ENCODE measurements at regions not wholly inside any gene's neighbourhood (a gene's known extent, or its start where the extent isn't known, plus 50 kb on each side); places are given as distances from the start of the nearest gene placed in this dataset.

GRCh38 chr14:80127466-80127865, 83.8 kb downstream of the DIO2 start:
- peaks cover 2% of the 10 kb centered on the region; the same call in 1 of the 3 replicates for H3K36me3 Mint-ChIP-seq (ENCODE audit: low read depth)
- Histone ChIP-seq H3K9me2 (ENCODE audit: insufficient read depth) (peaks cover 2% of the 10 kb centered on the region; the same call in 1 of the 2 replicates), H4K20me1 (replicated peaks; ENCODE audit: insufficient read depth) (no peaks in the 10 kb centered on the region), H2AFZ (no peak overlapping the region), H3K79me2 (replicated peaks; ENCODE audit: insufficient read depth) (no peaks in the 10 kb centered on the region), H3K4me2 (no peak overlapping the region), H3K4me3 (no peak overlapping the region), H3K36me3 (ENCODE audit: insufficient read depth) (no peaks in the 10 kb centered on the region), H3K4me1 (ENCODE audit: insufficient read depth) (no peaks in the 10 kb centered on the region), H3K27me3 (ENCODE audit: insufficient read depth) (no peaks in the 10 kb centered on the region), H3F3A (replicated peaks; ENCODE audit: low read depth) (no peaks in the 10 kb centered on the region), H3K27ac (ENCODE audit: low read depth) (no peak overlapping the region)
- H3K27ac Mint-ChIP-seq, result no peak overlapping the region
- H3K4me3 Mint-ChIP-seq, result no peak overlapping the region
- peaks cover 8% of the 10 kb centered on the region for H3K9me3 Mint-ChIP-seq
- TF ChIP-seq ZNF462 (CRISPR knock-in tag; IDR thresholded peaks at IDR 0.05) (no peak), NANOG (IDR thresholded peaks at IDR 0.05; ENCODE audit: borderline replicate concordance) (no peak)
- H3K27me3 Mint-ChIP-seq (ENCODE audit: insufficient read depth, low read depth, poor library complexity), result no peaks in the 10 kb centered on the region
- no peaks in the 10 kb centered on the region for H3K4me1 Mint-ChIP-seq
- DNase-seq (ENCODE audit: low spot score) (no peak), ATAC-seq (no peak)

GRCh38 chr14:80124794-80125193, 86.5 kb downstream of the DIO2 start:
- Mint-ChIP-seq H3K4me1 (0 out of 3 replicates have a peak, but pooled peaks cover 3% of the 10 kb centered on the region), H3K9me3 (peaks cover 23% of the 10 kb centered on the region), H3K27ac (no peak overlapping the region), H3K36me3 (ENCODE audit: low read depth) (peaks cover 9% of the 10 kb centered on the region; the same call in 2 of the 3 replicates), H3K4me3 (no peak overlapping the region), H3K27me3 (ENCODE audit: insufficient read depth, low read depth, poor library complexity) (no peaks in the 10 kb centered on the region)
- no peak overlapping the region for H3K27ac ChIP-seq (ENCODE audit: low read depth)
- H2AFZ ChIP-seq, result no peak overlapping the region
- peaks cover 2% of the 10 kb centered on the region; the same call in 1 of the 2 replicates for H3K9me2 ChIP-seq (ENCODE audit: insufficient read depth)
- no peaks in the 10 kb centered on the region for H4K20me1 ChIP-seq (replicated peaks; ENCODE audit: insufficient read depth)
- no peaks in the 10 kb centered on the region for H3K79me2 ChIP-seq (replicated peaks; ENCODE audit: insufficient read depth)
- no peak overlapping the region for H3K4me3 ChIP-seq
- H3K27me3 ChIP-seq (ENCODE audit: insufficient read depth), result no peaks in the 10 kb centered on the region
- no peak for TF ChIP-seq EZH2 (IDR thresholded peaks at IDR 0.05; ENCODE audit: low read depth, unreplicated experiment)
- no peak for TF ChIP-seq ZNF331 (CRISPR knock-in tag; IDR thresholded peaks at IDR 0.05; ENCODE audit: low read depth)
- no peak for TF ChIP-seq REST (IDR thresholded peaks at IDR 0.05; ENCODE audit: unreplicated experiment)
- no peak overlapping the region for H3K4me2 ChIP-seq
- no peaks in the 10 kb centered on the region for H3K4me1 ChIP-seq (ENCODE audit: insufficient read depth)
- H3F3A ChIP-seq (replicated peaks; ENCODE audit: low read depth), result no peaks in the 10 kb centered on the region
- H3K36me3 ChIP-seq (ENCODE audit: insufficient read depth), result peaks cover 3% of the 10 kb centered on the region; the same call in 1 of the 2 replicates
- ATAC-seq (no peak), DNase-seq (ENCODE audit: low spot score) (no peak)
